ENCODE measurements at regions not wholly inside any gene's neighbourhood (a gene's known extent, or its start where the extent isn't known, plus 50 kb on each side); places are given as distances from the start of the nearest gene placed in this dataset.

DNA sequence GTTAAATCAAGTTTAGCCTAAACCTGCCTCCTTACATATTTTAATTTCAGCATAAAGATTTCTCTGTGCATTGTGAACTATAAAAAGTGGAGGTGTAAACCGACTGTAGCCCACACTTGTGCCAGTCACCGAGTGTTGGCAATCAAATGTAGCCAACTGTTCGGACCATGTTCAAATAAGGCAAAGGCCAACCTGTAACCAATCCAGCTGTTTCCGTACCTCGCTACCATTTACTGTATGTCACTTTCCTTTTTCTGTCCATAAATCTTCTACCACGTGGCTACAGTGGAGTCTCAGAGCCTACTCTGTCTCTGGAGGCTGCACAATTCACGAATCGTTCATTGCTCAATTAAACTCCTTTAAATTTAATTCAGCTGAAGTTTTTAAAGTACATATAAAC lies 156.0 kb downstream of the SLC25A46 start:
- ChIA-PET POLR2A (ENCODE audit: partially characterized antibody) (no interaction called here), CTCF (ENCODE audit: partially characterized antibody) (no interaction called here)
- Histone ChIP-seq H2BK20ac (ENCODE audit: low read length) (no peak overlapping the region), H3K4me3 (ENCODE audit: extremely low read depth in 1 of 4, insufficient read depth in 2 of 4, low read depth in 3 of 4, low read length in 4 of 4) (no peak overlapping the region), H4K5ac (ENCODE audit: insufficient read length, low read depth, low read length) (no peak overlapping the region), H3K4ac (replicated peaks; ENCODE audit: insufficient read length, low read depth, low read length) (no peak overlapping the region), H3K36me3 (ENCODE audit: control insufficient read depth in 2 of 4, insufficient read depth in 4 of 4, low read length in 3 of 4) (no peaks in the 10 kb centered on the region), H3K56ac (replicated peaks; ENCODE audit: insufficient read length, low read depth, low read length) (no peak overlapping the region), H3K4me2 (ENCODE audit: insufficient read depth in 1 of 2, low read depth in 2 of 2, low read length in 2 of 2) (no peak overlapping the region), H2BK15ac (ENCODE audit: low read length) (no peak overlapping the region), H3K14ac (ENCODE audit: insufficient read length) (no peak overlapping the region), H2AK5ac (ENCODE audit: low read depth, low read length) (no peak overlapping the region), H3K18ac (ENCODE audit: extremely low read depth, low read length) (no peak overlapping the region), H3K79me2 (ENCODE audit: control insufficient read depth in 1 of 2, insufficient read depth in 2 of 2, low read length in 2 of 2) (no peaks in the 10 kb centered on the region), H4K20me1 (replicated peaks in 1 of 2; ENCODE audit: control insufficient read depth in 1 of 2, insufficient read depth in 2 of 2, low read length in 2 of 2) (no peaks in the 10 kb centered on the region), H3K4me1 (replicated peaks in 1 of 4; ENCODE audit: control insufficient read depth in 3 of 4, insufficient read depth in 4 of 4, low read length in 3 of 4) (peaks cover 0 to 2% (median 0%) of the 10 kb centered on the region in 4 experiments; a peak in 1 of 7 replicates), H2BK120ac (replicated peaks; ENCODE audit: low read depth, low read length) (no peak overlapping the region), H3K27me3 (replicated peaks in 1 of 4; ENCODE audit: control insufficient read depth in 3 of 4, extremely low read depth in 1 of 4, insufficient read depth in 3 of 4, low read length in 3 of 4) (no peaks in the 10 kb centered on the region), H2BK12ac (ENCODE audit: low read depth, low read length) (0 out of 2 replicates have a peak overlapping the region, but pooled peaks have one; percentile 33), H4K8ac (ENCODE audit: extremely low read depth, insufficient read depth, low read length) (no peak overlapping the region), H2BK5ac (ENCODE audit: low read depth, low read length) (no peak overlapping the region), H3K23me2 (ENCODE audit: low read depth, low read length) (no peaks in the 10 kb centered on the region), H3K23ac (ENCODE audit: insufficient read length) (no peak overlapping the region), H3K9ac (replicated peaks in 1 of 4; ENCODE audit: extremely low read depth in 1 of 4, low read depth in 3 of 4, low read length in 3 of 4) (no peak overlapping the region), H3K27ac (ENCODE audit: low read depth, low read length) (no peak overlapping the region), H2AFZ (ENCODE audit: low read length) (0 out of 2 replicates have a peak overlapping the region, but pooled peaks have one; percentile 22), H3K9me3 (ENCODE audit: insufficient read depth in 2 of 2, low read depth in 1 of 2, low read length in 1 of 2) (peaks cover 0 to 3% of the 10 kb centered on the region in 2 experiments; a peak in 1 of 4 replicates), H4K91ac (replicated peaks; ENCODE audit: insufficient read length, low read length) (no peak overlapping the region), H3K79me1 (ENCODE audit: low read depth, low read length) (no peaks in the 10 kb centered on the region)
- DNase-seq (ENCODE audit: low read depth in 1 of 2, low spot score in 2 of 2) = no peak
- no peak for FAIRE-seq
- WGBS, 2 experiments (ENCODE audit: extremely low coverage in 1 of 2, insufficient coverage in 1 of 2, insufficient read length in 1 of 2, insufficient replicate concordance in 2 of 2, low coverage in 1 of 2, low lambda C conversion rate in 2 of 2, missing lambda C conversion rate in 1 of 2) = 97% methylated on average over 8 of the region's 8 CpGs; no CpG with 5 or more reads in 1 of the 2 experiments
- no peak for TF ChIP-seq CTBP2 (IDR thresholded peaks at IDR 0.05; ENCODE audit: borderline replicate concordance, insufficient read depth, insufficient read length, low read length)
- no peak for TF ChIP-seq TAF1 (IDR thresholded peaks at IDR 0.05; ENCODE audit: low read depth, low read length)
- TF ChIP-seq SRF (IDR thresholded peaks at IDR 0.05; ENCODE audit: low read depth, low read length) = no peak
- no peak for TF ChIP-seq YY1 (IDR thresholded peaks at IDR 0.05; ENCODE audit: low read depth, low read length)
- TF ChIP-seq, protein P1, sequence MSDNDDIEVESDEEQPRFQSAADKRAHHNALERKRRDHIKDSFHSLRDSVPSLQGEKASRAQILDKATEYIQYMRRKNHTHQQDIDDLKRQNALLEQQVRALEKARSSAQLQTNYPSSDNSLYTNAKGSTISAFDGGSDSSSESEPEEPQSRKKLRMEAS (IDR thresholded peaks at IDR 0.05) = no peak
- no peak for TF ChIP-seq SIRT6 (IDR thresholded peaks at IDR 0.05; ENCODE audit: low read length)
- TF ChIP-seq POLR2A (IDR thresholded peaks at IDR 0.05; ENCODE audit: control extremely low read depth in 1 of 2, low read depth in 2 of 2, low read length in 2 of 2) = no peak
- TF ChIP-seq CEBPB (IDR thresholded peaks at IDR 0.05; ENCODE audit: low read depth, low read length) = no peak
- no peak for TF ChIP-seq TCF12 (IDR thresholded peaks at IDR 0.05; ENCODE audit: low read depth, low read length)
- TF ChIP-seq CREB1 (IDR thresholded peaks at IDR 0.05) = no peak
- TF ChIP-seq POU5F1 (IDR thresholded peaks at IDR 0.05; ENCODE audit: low read depth, low read length) = no peak
